WTC11 (cell line): ENCODE measurements at regions not wholly inside any gene's neighbourhood (a gene's known extent, or its start where the extent isn't known, plus 50 kb on each side); places are given as distances from the start of the nearest gene placed in this dataset.

Experiments
- ATAC-seq: fragments of 200-7000 bp; cut with Tn5 transposase; 2 replicates; pipeline ENCODE4 v1.10.0; 2021; ENCODE audit warnings: mild to moderate bottlenecking, moderate library complexity
- CTCF ChIA-PET: fragments of 300-600 bp; sonication (Branson Sonifier 250); formaldehyde crosslinking; loops from one replicate; lab custom pipeline; 2021; ENCODE audit warnings: antibody characterized with exemption; lab: Charles Lee
- POLR2A ChIA-PET: fragments of 350-600 bp; sonication (Branson Sonifier 250); formaldehyde crosslinking; loops from one replicate; lab custom pipeline; 2021; ENCODE audit warnings: antibody characterized with exemption; lab: Charles Lee
- DNase-seq: peaks from one replicate; pipeline ENCODE4 v3.0.0; 2021; ENCODE audit warnings: low spot score
- H3K27ac Mint-ChIP-seq: 2 replicates; pipeline ENCODE4 v1.8.0; 2021; ENCODE audit warnings: mixed read lengths
- H3K27me3 Mint-ChIP-seq: 2 replicates; pipeline ENCODE4 v1.8.0; 2021; ENCODE audit warnings: low read depth, mild to moderate bottlenecking, moderate library complexity, mixed read lengths
- H3K36me3 Mint-ChIP-seq: 2 replicates; pipeline ENCODE4 v1.8.0; 2021; ENCODE audit warnings: mixed read lengths
- H3K4me1 Mint-ChIP-seq: 2 replicates; pipeline ENCODE4 v1.8.0; 2022; ENCODE audit warnings: mixed read lengths
- H3K4me3 Mint-ChIP-seq: 2 replicates; pipeline ENCODE4 v1.8.0; 2021; ENCODE audit warnings: mild to moderate bottlenecking, moderate library complexity, mixed read lengths
- H3K9me3 Mint-ChIP-seq: 2 replicates; pipeline ENCODE4 v1.8.0; 2021; ENCODE audit warnings: mixed read lengths
- MYBL2 ChIP-seq: sonication (generic); formaldehyde crosslinking; IDR thresholded peaks from 2 replicates; pipeline ENCODE4 v1.8.1; 2023; ENCODE audit warnings: mild to moderate bottlenecking, moderate library complexity, missing genetic modification reagents
- NFE2L1 ChIP-seq: sonication (generic); formaldehyde crosslinking; IDR thresholded peaks from 2 replicates; pipeline ENCODE4 v1.8.1; 2023; ENCODE audit warnings: missing genetic modification reagents
- RELA ChIP-seq: sonication (generic); formaldehyde crosslinking; IDR thresholded peaks from 2 replicates; pipeline ENCODE4 v1.8.1; 2022; ENCODE audit warnings: missing genetic modification reagents, mild to moderate bottlenecking, borderline replicate concordance
- ZNF263 ChIP-seq: sonication (generic); formaldehyde crosslinking; IDR thresholded peaks from 2 replicates; pipeline ENCODE4 v1.8.1; 2022; ENCODE audit warnings: low read depth, mild to moderate bottlenecking, moderate library complexity, missing genetic modification reagents
- TF ChIP-seq, protein P1 (sequence below): sonication (generic); formaldehyde crosslinking; IDR thresholded peaks from 2 replicates; pipeline ENCODE4 v1.8.1; 2023; ENCODE audit warnings: mild to moderate bottlenecking, missing genetic modification reagents, borderline replicate concordance
- TF ChIP-seq, protein P2 (sequence below): sonication (generic); formaldehyde crosslinking; IDR thresholded peaks from 2 replicates; pipeline ENCODE4 v1.8.0; 2023; ENCODE audit warnings: missing genetic modification reagents, mild to moderate bottlenecking, borderline replicate concordance
- TF ChIP-seq, protein P3 (sequence below): sonication (generic); formaldehyde crosslinking; IDR thresholded peaks from 2 replicates; pipeline ENCODE4 v1.8.0; 2022; ENCODE audit warnings: missing genetic modification reagents
- TF ChIP-seq, protein P4 (sequence below): sonication (generic); formaldehyde crosslinking; IDR thresholded peaks from 2 replicates; pipeline ENCODE4 v1.8.0; 2022; ENCODE audit warnings: mild to moderate bottlenecking, missing genetic modification reagents
- TF ChIP-seq, protein P5 (sequence below): sonication (generic); formaldehyde crosslinking; IDR thresholded peaks from 2 replicates; pipeline ENCODE4 v1.8.1; 2023; ENCODE audit warnings: mild to moderate bottlenecking, missing genetic modification reagents, moderate library complexity

DNA sequence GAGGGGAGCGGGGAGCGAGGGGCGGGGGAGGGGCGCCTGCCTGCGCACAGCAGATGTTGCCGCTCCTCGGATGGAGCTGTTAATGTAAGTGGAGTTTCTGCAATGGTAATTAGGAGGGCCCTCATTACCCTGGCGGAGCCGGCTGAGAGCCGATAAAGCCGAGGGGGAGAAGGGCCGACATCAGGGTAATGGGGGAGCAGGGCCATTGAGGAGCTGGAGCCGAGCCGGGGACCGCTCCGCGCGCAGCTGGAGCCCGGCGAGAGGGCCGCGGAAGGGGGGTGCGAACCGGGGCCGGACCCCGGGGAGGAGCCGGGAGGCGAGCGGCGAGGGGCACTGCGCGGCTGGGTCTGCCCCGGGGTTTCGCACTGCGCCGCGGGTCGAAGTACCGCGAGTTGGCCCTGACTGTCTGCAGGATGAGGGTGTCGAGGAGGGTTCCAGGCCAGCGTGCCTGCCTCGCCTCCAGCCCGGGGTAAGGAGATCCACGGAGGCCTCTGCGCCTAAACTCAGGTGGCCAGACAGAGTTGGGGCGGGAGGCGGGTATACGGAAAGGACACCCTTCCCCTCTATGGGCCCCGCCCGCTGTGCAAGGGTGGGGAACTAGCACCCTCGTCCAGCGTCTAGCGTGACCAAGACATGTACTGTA lies 55.0 kb upstream of the LBX1 start (continued):
- TF ChIP-seq, protein P1, sequence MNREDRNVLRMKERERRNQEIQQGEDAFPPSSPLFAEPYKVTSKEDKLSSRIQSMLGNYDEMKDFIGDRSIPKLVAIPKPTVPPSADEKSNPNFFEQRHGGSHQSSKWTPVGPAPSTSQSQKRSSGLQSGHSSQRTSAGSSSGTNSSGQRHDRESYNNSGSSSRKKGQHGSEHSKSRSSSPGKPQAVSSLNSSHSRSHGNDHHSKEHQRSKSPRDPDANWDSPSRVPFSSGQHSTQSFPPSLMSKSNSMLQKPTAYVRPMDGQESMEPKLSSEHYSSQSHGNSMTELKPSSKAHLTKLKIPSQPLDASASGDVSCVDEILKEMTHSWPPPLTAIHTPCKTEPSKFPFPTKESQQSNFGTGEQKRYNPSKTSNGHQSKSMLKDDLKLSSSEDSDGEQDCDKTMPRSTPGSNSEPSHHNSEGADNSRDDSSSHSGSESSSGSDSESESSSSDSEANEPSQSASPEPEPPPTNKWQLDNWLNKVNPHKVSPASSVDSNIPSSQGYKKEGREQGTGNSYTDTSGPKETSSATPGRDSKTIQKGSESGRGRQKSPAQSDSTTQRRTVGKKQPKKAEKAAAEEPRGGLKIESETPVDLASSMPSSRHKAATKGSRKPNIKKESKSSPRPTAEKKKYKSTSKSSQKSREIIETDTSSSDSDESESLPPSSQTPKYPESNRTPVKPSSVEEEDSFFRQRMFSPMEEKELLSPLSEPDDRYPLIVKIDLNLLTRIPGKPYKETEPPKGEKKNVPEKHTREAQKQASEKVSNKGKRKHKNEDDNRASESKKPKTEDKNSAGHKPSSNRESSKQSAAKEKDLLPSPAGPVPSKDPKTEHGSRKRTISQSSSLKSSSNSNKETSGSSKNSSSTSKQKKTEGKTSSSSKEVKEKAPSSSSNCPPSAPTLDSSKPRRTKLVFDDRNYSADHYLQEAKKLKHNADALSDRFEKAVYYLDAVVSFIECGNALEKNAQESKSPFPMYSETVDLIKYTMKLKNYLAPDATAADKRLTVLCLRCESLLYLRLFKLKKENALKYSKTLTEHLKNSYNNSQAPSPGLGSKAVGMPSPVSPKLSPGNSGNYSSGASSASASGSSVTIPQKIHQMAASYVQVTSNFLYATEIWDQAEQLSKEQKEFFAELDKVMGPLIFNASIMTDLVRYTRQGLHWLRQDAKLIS, result no peak
- TF ChIP-seq, all 79 proteins: peak for 0

DNA sequence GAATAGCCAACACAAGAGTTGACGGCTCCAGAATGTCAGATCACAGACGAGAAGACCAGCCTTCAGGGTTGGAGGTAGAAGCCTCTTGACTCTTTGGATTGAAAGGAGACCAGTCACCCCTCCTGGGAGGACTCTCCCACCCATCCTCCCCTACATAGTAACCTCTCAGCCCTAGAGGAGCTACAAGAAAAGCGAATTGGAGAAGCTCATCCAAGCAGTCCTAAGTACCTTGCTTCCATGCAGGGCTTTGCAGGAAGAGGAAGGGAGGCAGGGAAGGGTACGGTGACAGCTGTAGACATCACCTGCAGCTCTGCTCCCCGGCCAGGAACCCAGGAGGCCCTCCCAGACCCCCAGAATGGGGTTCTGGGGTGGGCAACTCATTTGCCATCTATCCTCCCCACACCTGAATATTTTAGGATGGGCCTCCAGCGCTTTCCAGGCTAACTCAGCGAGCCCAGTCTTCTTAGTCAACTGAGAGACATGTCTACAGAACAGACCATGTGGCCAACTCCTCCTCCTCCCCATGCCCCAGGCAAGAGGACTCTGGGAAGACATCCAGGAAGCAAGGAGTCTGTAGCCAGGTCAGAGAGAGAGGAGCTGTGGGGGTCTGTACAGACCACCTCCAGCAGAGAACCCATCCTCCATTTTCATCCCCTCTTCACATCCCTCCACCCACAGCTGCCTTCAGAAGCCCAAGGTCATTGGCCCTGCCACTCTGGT lies 55.6 kb upstream of the LBX1 start:
- H3K4me3 Mint-ChIP-seq, result peak overlapping the region; percentile 63
- CTCF ChIA-PET, result interaction anchor here (0.5 to 12.3 kb wide), 18 partner anchors 8 to 285 kb away, joined by 3 to 203 read pairs (median 4); no protein-coding TSS in a partner anchor
- no peak for DNase-seq

DNA sequence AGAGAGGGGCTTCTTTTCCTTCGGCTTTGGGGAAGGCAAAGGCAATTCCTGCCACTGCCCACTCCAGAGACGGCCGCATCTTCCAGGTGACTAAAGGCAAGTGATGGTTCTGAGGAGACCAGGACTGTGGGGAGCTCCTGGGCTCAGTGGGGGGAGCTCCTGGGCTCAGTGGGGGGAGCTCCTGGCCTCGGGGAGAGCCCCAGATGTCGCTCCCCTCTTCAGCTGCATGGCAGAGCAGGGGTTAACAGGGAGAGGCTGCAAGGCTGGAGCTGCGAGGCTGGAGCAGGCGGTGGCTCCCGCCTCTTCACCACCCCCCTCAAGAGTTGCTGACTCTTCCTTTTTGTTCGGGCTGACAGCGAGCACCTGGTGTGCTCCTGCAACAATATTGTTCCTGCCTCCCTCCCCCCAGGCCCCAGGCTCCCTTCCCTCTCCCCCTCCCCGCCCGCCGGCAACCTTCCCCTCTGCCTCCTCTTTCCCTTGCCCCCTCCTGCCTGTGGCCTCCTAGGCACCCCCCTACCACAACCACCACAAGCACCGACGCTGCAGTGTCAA lies 56.3 kb upstream of the LBX1 start:
- ATAC-seq, result peak; percentile 68
- POLR2A ChIA-PET, result interaction anchor here (0.6 kb wide), 1 partner anchor 132 kb away, joined by 5 read pairs; no protein-coding TSS in a partner anchor
- H3K9me3 Mint-ChIP-seq, result no peaks in the 10 kb centered on the region
- peaks cover 89% of the 10 kb centered on the region for H3K27me3 Mint-ChIP-seq
- peak overlapping the region; percentile 63 for H3K4me3 Mint-ChIP-seq
- H3K36me3 Mint-ChIP-seq, result no peaks in the 10 kb centered on the region
- H3K4me1 Mint-ChIP-seq, result peaks cover 74% of the 10 kb centered on the region
- DNase-seq, result peak; percentile 71
- H3K27ac Mint-ChIP-seq, result no peak overlapping the region
- CTCF ChIA-PET, result interaction anchor here (0.8 to 12.3 kb wide), 15 partner anchors 8 to 285 kb away, joined by 3 to 203 read pairs (median 5); no protein-coding TSS in a partner anchor
- TF ChIP-seq RELA (CRISPR knock-in tag), result no peak
- TF ChIP-seq NFE2L1 (CRISPR knock-in tag), result peak; percentile 44; the same call in 1 of the 2 replicates
- TF ChIP-seq, protein P2, sequence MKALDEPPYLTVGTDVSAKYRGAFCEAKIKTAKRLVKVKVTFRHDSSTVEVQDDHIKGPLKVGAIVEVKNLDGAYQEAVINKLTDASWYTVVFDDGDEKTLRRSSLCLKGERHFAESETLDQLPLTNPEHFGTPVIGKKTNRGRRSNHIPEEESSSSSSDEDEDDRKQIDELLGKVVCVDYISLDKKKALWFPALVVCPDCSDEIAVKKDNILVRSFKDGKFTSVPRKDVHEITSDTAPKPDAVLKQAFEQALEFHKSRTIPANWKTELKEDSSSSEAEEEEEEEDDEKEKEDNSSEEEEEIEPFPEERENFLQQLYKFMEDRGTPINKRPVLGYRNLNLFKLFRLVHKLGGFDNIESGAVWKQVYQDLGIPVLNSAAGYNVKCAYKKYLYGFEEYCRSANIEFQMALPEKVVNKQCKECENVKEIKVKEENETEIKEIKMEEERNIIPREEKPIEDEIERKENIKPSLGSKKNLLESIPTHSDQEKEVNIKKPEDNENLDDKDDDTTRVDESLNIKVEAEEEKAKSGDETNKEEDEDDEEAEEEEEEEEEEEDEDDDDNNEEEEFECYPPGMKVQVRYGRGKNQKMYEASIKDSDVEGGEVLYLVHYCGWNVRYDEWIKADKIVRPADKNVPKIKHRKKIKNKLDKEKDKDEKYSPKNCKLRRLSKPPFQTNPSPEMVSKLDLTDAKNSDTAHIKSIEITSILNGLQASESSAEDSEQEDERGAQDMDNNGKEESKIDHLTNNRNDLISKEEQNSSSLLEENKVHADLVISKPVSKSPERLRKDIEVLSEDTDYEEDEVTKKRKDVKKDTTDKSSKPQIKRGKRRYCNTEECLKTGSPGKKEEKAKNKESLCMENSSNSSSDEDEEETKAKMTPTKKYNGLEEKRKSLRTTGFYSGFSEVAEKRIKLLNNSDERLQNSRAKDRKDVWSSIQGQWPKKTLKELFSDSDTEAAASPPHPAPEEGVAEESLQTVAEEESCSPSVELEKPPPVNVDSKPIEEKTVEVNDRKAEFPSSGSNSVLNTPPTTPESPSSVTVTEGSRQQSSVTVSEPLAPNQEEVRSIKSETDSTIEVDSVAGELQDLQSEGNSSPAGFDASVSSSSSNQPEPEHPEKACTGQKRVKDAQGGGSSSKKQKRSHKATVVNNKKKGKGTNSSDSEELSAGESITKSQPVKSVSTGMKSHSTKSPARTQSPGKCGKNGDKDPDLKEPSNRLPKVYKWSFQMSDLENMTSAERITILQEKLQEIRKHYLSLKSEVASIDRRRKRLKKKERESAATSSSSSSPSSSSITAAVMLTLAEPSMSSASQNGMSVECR (CRISPR knock-in tag), result 0 out of 2 replicates have a peak, but pooled peaks have one; percentile 45
- TF ChIP-seq, protein P3, sequence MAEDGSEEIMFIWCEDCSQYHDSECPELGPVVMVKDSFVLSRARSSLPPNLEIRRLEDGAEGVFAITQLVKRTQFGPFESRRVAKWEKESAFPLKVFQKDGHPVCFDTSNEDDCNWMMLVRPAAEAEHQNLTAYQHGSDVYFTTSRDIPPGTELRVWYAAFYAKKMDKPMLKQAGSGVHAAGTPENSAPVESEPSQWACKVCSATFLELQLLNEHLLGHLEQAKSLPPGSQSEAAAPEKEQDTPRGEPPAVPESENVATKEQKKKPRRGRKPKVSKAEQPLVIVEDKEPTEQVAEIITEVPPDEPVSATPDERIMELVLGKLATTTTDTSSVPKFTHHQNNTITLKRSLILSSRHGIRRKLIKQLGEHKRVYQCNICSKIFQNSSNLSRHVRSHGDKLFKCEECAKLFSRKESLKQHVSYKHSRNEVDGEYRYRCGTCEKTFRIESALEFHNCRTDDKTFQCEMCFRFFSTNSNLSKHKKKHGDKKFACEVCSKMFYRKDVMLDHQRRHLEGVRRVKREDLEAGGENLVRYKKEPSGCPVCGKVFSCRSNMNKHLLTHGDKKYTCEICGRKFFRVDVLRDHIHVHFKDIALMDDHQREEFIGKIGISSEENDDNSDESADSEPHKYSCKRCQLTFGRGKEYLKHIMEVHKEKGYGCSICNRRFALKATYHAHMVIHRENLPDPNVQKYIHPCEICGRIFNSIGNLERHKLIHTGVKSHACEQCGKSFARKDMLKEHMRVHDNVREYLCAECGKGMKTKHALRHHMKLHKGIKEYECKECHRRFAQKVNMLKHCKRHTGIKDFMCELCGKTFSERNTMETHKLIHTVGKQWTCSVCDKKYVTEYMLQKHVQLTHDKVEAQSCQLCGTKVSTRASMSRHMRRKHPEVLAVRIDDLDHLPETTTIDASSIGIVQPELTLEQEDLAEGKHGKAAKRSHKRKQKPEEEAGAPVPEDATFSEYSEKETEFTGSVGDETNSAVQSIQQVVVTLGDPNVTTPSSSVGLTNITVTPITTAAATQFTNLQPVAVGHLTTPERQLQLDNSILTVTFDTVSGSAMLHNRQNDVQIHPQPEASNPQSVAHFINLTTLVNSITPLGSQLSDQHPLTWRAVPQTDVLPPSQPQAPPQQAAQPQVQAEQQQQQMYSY, result no peak; the same call in 1 of the 2 replicates
- no peak for TF ChIP-seq MYBL2 (CRISPR knock-in tag)
- TF ChIP-seq, protein P4, sequence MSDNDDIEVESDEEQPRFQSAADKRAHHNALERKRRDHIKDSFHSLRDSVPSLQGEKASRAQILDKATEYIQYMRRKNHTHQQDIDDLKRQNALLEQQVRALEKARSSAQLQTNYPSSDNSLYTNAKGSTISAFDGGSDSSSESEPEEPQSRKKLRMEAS (CRISPR knock-in tag), result peak; percentile 78; the same call in 1 of the 2 replicates
- TF ChIP-seq, protein P5, sequence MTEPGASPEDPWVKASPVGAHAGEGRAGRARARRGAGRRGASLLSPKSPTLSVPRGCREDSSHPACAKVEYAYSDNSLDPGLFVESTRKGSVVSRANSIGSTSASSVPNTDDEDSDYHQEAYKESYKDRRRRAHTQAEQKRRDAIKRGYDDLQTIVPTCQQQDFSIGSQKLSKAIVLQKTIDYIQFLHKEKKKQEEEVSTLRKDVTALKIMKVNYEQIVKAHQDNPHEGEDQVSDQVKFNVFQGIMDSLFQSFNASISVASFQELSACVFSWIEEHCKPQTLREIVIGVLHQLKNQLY (CRISPR knock-in tag), result no peak

More for the DNA sequence above, 55.6 kb upstream of the LBX1 start:
- Mint-ChIP-seq H3K27me3 (peaks cover 82% of the 10 kb centered on the region), H3K27ac (no peak overlapping the region), H3K36me3 (no peaks in the 10 kb centered on the region), H3K4me1 (peaks cover 67% of the 10 kb centered on the region), H3K9me3 (no peaks in the 10 kb centered on the region)
- no peak for ATAC-seq
- TF ChIP-seq ZNF263 (CRISPR knock-in tag), result 0 out of 2 replicates have a peak, but pooled peaks have one; percentile 50
- TF ChIP-seq, protein P1, result no peak
- POLR2A ChIA-PET, result interaction anchor here (0.6 to 0.9 kb wide), 2 partner anchors 62 to 132 kb away, joined by 3 to 5 read pairs; no protein-coding TSS in a partner anchor
